Fibroblast of lung (primary cell): ENCODE measurements at regions not wholly inside any gene's neighbourhood (a gene's known extent, or its start where the extent isn't known, plus 50 kb on each side); places are given as distances from the start of the nearest gene placed in this dataset.
"Not testable (repeated sequence)": the region's sequence is repeated elsewhere in the genome, so short reads cannot be mapped to it uniquely, and the experiment has no call there.

Source experiments
- DNase-seq, 2 donors: peaks; one replicate each; pipeline versions ENCODE4 v3.0.0 to v3.0.0-alpha.2; 2010; ENCODE audit warnings: low read depth in 2 of 2
- H2AFZ ChIP-seq: 2 replicates; pipeline ENCODE4 v1.5.1; 2012; ENCODE audit warnings: low read length, control low read depth, inconsistent platforms
- H3K27ac ChIP-seq: 2 replicates; pipeline ENCODE4 v1.5.1; 2011; ENCODE audit warnings: low read length, control low read depth; ENCODE audit not compliant: insufficient read depth
- H3K27me3 ChIP-seq: 2 replicates; pipeline ENCODE4 v1.5.1; 2011; ENCODE audit warnings: mild to moderate bottlenecking, low read length; ENCODE audit not compliant: control insufficient read depth, insufficient read depth
- H3K36me3 ChIP-seq: 2 replicates; pipeline ENCODE4 v1.5.1; 2011; ENCODE audit warnings: low read length; ENCODE audit not compliant: control insufficient read depth, insufficient read depth
- H3K4me1 ChIP-seq: 2 replicates; pipeline ENCODE4 v1.5.1; 2011; ENCODE audit warnings: low read length; ENCODE audit not compliant: control insufficient read depth, insufficient read depth; ENCODE audit errors: extremely low read depth
- H3K4me2 ChIP-seq: 2 replicates; pipeline ENCODE4 v1.5.1; 2011; ENCODE audit warnings: low read length, control low read depth; ENCODE audit not compliant: insufficient read depth; ENCODE audit errors: extremely low read depth
- H3K4me3 ChIP-seq, 4 experiments: fragments of 200-600 bp in 1 of 4; sonication (generic) in 1 of 4; replicated peaks in 1 of 4; 2 replicates each; pipeline ENCODE4 v1.5.1; 2011 to 2016; ENCODE audit warnings: low read length in 4 of 4, low read depth in 3 of 4, mild to moderate bottlenecking in 3 of 4, control low read depth in 2 of 4, inconsistent platforms in 1 of 4, mixed read lengths in 1 of 4; ENCODE audit not compliant: insufficient read depth in 1 of 4; ENCODE audit errors: control extremely low read depth in 1 of 4
- H3K79me2 ChIP-seq: 2 replicates; pipeline ENCODE4 v1.5.1; 2012; ENCODE audit warnings: mild to moderate bottlenecking, low read length, inconsistent platforms; ENCODE audit not compliant: control insufficient read depth, insufficient read depth
- H3K9ac ChIP-seq: 2 replicates; pipeline ENCODE4 v1.5.1; 2011; ENCODE audit warnings: mild to moderate bottlenecking, low read length, control low read depth; ENCODE audit not compliant: insufficient read depth
- H3K9me3 ChIP-seq: 2 replicates; pipeline ENCODE4 v1.5.1; 2012; ENCODE audit warnings: low read depth, low read length; ENCODE audit not compliant: control insufficient read depth, insufficient read depth
- H4K20me1 ChIP-seq: 2 replicates; pipeline ENCODE4 v1.5.1; 2011; ENCODE audit warnings: low read length; ENCODE audit not compliant: control insufficient read depth, insufficient read depth; ENCODE audit errors: extremely low read depth
- CTCF ChIP-seq, 2 donors: IDR thresholded peaks in 1 of 2; conservative IDR thresholded peaks in 1 of 2; 1 replicate in 1 of 2; 2 replicates in 1 of 2; pipeline ENCODE4 v1.5.1; 2011 to 2012; ENCODE audit warnings: low read length in 2 of 2, control low read depth in 1 of 2, inconsistent platforms in 1 of 2, low read depth in 1 of 2, mild to moderate bottlenecking in 1 of 2
- EZH2 ChIP-seq: IDR thresholded peaks from 2 replicates; pipeline ENCODE4 v1.5.1; 2012; ENCODE audit warnings: low read length, control low read depth, mild to moderate bottlenecking; ENCODE audit errors: missing control alignments

GRCh38 chr12:83931451-83931850, 981.1 kb downstream of the SLC6A15 start:
- Histone ChIP-seq H3K27ac (no peak overlapping the region), H3K9ac (no peak overlapping the region), H3K4me1 (no peaks in the 10 kb centered on the region), H3K9me3 (no peaks in the 10 kb centered on the region), H3K79me2 (no peaks in the 10 kb centered on the region), H2AFZ (no peak overlapping the region), H4K20me1 (no peaks in the 10 kb centered on the region), H3K27me3 (no peaks in the 10 kb centered on the region), H3K4me3 (no peak overlapping the region), H3K4me2 (no peak overlapping the region), H3K36me3 (no peaks in the 10 kb centered on the region)
- TF ChIP-seq CTCF (conservative IDR thresholded peaks at IDR 0.05 in 1 of 2, IDR thresholded peaks at IDR 0.05 in 1 of 2; ENCODE audit: low read depth in 1 of 2, low read length in 2 of 2) (no peak), EZH2 (no peak)
- DNase-seq: no peak

GRCh38 chr12:83929792-83930191, 982.8 kb downstream of the SLC6A15 start:
- not testable (repeated sequence) for H3K36me3 ChIP-seq, H4K20me1 ChIP-seq, H3K4me2 ChIP-seq, DNase-seq, H2AFZ ChIP-seq, H3K79me2 ChIP-seq, H3K9ac ChIP-seq, H3K4me1 ChIP-seq, H3K27me3 ChIP-seq, H3K27ac ChIP-seq, H3K4me3 ChIP-seq, H3K9me3 ChIP-seq

GRCh38 chr12:83920821-83921547, 991.6 kb downstream of the SLC6A15 start:
- Histone ChIP-seq H2AFZ (no peak overlapping the region), H4K20me1 (no peaks in the 10 kb centered on the region), H3K79me2 (no peaks in the 10 kb centered on the region), H3K27me3 (no peaks in the 10 kb centered on the region), H3K4me3 (no peak overlapping the region), H3K9me3 (no peaks in the 10 kb centered on the region), H3K4me2 (no peak overlapping the region), H3K9ac (no peak overlapping the region), H3K4me1 (no peaks in the 10 kb centered on the region), H3K27ac (no peak overlapping the region), H3K36me3 (no peaks in the 10 kb centered on the region)
- DNase-seq: no peak
- TF ChIP-seq EZH2: no peak
- no peak for TF ChIP-seq CTCF (conservative IDR thresholded peaks at IDR 0.05 in 1 of 2, IDR thresholded peaks at IDR 0.05 in 1 of 2; ENCODE audit: low read depth in 1 of 2, low read length in 2 of 2)
